Caco-2 (cell line): ENCODE measurements at regions not wholly inside any gene's neighbourhood (a gene's known extent, or its start where the extent isn't known, plus 50 kb on each side); places are given as distances from the start of the nearest gene placed in this dataset.

Experiments used
- BruUV-seq: library from RNA; stranded (reverse); fragments of 400-500 nt; replicated peaks from 2 replicates; lab custom pipeline; 2021; lab: Mats Ljungman, UMichigan
- CTCF ChIA-PET: fragments of 300-600 bp; sonication (Branson Sonifier 250); formaldehyde crosslinking; loops from one replicate; lab custom pipeline; 2022; ENCODE audit warnings: antibody characterized with exemption; lab: Charles Lee
- POLR2A ChIA-PET: fragments of 300-600 bp; sonication (Branson Sonifier 250); formaldehyde crosslinking; loops from one replicate; lab custom pipeline; 2022; ENCODE audit warnings: antibody characterized with exemption; lab: Charles Lee
- DNase-seq, 2 experiments: peaks; one replicate each; pipeline versions ENCODE4 v3.0.0 to v3.0.0-alpha.2; 2020 to 2022
- H3K27me3 ChIP-seq: replicated peaks from 2 replicates; pipeline ENCODE4 v1.6.0; 2011; ENCODE audit warnings: low read length; ENCODE audit not compliant: control insufficient read depth, insufficient read depth
- H3K36me3 ChIP-seq: 2 replicates; pipeline ENCODE4 v1.5.1; 2011; ENCODE audit warnings: low read length; ENCODE audit not compliant: control insufficient read depth, insufficient read depth
- H3K4me1 ChIP-seq: fragments of 250-450 bp; sonication (Bioruptor Pico); 2 replicates; pipeline ENCODE4 v1.5.1; 2020; ENCODE audit warnings: mild to moderate bottlenecking
- H3K4me3 ChIP-seq: 2 replicates; pipeline ENCODE4 v1.5.1; 2011; ENCODE audit warnings: low read depth, mild to moderate bottlenecking, control low read depth, low read length
- H3K9me3 ChIP-seq: fragments of 250-450 bp; sonication (Bioruptor Pico); 2 replicates; pipeline ENCODE4 v1.5.1; 2020; ENCODE audit warnings: mild to moderate bottlenecking, moderate library complexity
- H3K27ac Mint-ChIP-seq: one replicate; pipeline ENCODE4 v1.8.0; 2022; ENCODE audit warnings: mixed read lengths; ENCODE audit not compliant: unreplicated experiment
- H3K27me3 Mint-ChIP-seq: one replicate; pipeline ENCODE4 v1.8.0; 2022; ENCODE audit warnings: mixed read lengths; ENCODE audit not compliant: insufficient read depth, unreplicated experiment
- H3K36me3 Mint-ChIP-seq: one replicate; pipeline ENCODE4 v1.8.0; 2022; ENCODE audit warnings: mild to moderate bottlenecking, mixed read lengths; ENCODE audit not compliant: insufficient read depth, unreplicated experiment
- H3K4me1 Mint-ChIP-seq: one replicate; pipeline ENCODE4 v1.8.0; 2022; ENCODE audit warnings: low read depth, mixed read lengths; ENCODE audit not compliant: unreplicated experiment
- H3K4me3 Mint-ChIP-seq: one replicate; pipeline ENCODE4 v1.8.0; 2022; ENCODE audit warnings: mild to moderate bottlenecking, moderate library complexity, mixed read lengths; ENCODE audit not compliant: unreplicated experiment
- H3K9me3 Mint-ChIP-seq: one replicate; pipeline ENCODE4 v1.8.0; 2022; ENCODE audit warnings: mixed read lengths; ENCODE audit not compliant: unreplicated experiment
- CTCF ChIP-seq, 2 experiments: fragments of 200-600 bp in 1 of 2; IDR thresholded peaks; 1 replicate in 1 of 2; 2 replicates in 1 of 2; pipeline versions ENCODE4 v1.5.1 to v1.8.0; 2011 to 2022; ENCODE audit warnings: antibody characterized with exemption in 1 of 2, control low read depth in 1 of 2, inconsistent platforms in 1 of 2, low read depth in 1 of 2, low read length in 1 of 2, mild to moderate bottlenecking in 1 of 2, moderate library complexity in 1 of 2; ENCODE audit not compliant: insufficient read depth in 1 of 2, severe bottlenecking in 1 of 2, unreplicated experiment in 1 of 2
- intact Hi-C: fragments of 100-400 bp; cut with micrococcal nuclease; formaldehyde crosslinking; loops from one replicate; pipeline ENCODE4 v1.10.0; 2022; ENCODE audit not compliant: unreplicated experiment

GRCh38 chr20:12156252-12156651, 238.6 kb downstream of the BTBD3 start:
- DNase-seq: no peak
- H3K4me1 ChIP-seq: no peaks in the 10 kb centered on the region
- Mint-ChIP-seq H3K4me3 (no peak overlapping the region), H3K27ac (no peak overlapping the region), H3K27me3 (no peaks in the 10 kb centered on the region), H3K4me1 (no peaks in the 10 kb centered on the region), H3K36me3 (no peaks in the 10 kb centered on the region), H3K9me3 (no peaks in the 10 kb centered on the region)
- BruUV-seq: no TSS peak
- POLR2A ChIA-PET: no interaction called here
- H3K9me3 ChIP-seq: no peaks in the 10 kb centered on the region
- no peaks in the 10 kb centered on the region for H3K36me3 ChIP-seq
- no peak overlapping the region for H3K4me3 ChIP-seq
- no peak for TF ChIP-seq CTCF (IDR thresholded peaks at IDR 0.05; ENCODE audit: insufficient read depth in 1 of 2, low read depth in 1 of 2, low read length in 1 of 2, severe bottlenecking in 1 of 2, unreplicated experiment in 1 of 2)
- CTCF ChIA-PET: no interaction called here
- intact Hi-C loops: no loop called here
- H3K27me3 ChIP-seq: no peaks in the 10 kb centered on the region

GRCh38 chr20:12159261-12159660, 241.6 kb downstream of the BTBD3 start:
- Mint-ChIP-seq H3K36me3 (no peaks in the 10 kb centered on the region), H3K27me3 (no peaks in the 10 kb centered on the region), H3K27ac (no peak overlapping the region), H3K4me3 (no peak overlapping the region), H3K4me1 (no peaks in the 10 kb centered on the region), H3K9me3 (no peaks in the 10 kb centered on the region)
- H3K36me3 ChIP-seq: no peaks in the 10 kb centered on the region
- no peaks in the 10 kb centered on the region for H3K9me3 ChIP-seq
- CTCF ChIA-PET: no interaction called here
- no TSS peak for BruUV-seq
- H3K4me1 ChIP-seq: no peaks in the 10 kb centered on the region
- intact Hi-C loops: no loop called here
- DNase-seq: no peak
- H3K4me3 ChIP-seq: no peak overlapping the region
- no peaks in the 10 kb centered on the region for H3K27me3 ChIP-seq
- POLR2A ChIA-PET: no interaction called here
- no peak for TF ChIP-seq CTCF (IDR thresholded peaks at IDR 0.05; ENCODE audit: insufficient read depth in 1 of 2, low read depth in 1 of 2, low read length in 1 of 2, severe bottlenecking in 1 of 2, unreplicated experiment in 1 of 2)

GRCh38 chr20:12161734-12162133, 244.0 kb downstream of the BTBD3 start:
- intact Hi-C loops: no loop called here

More at GRCh38 chr20:12161734-12162133, 244.0 kb downstream of the BTBD3 start:
- Mint-ChIP-seq H3K27ac (no peak overlapping the region), H3K4me3 (no peak overlapping the region), H3K9me3 (no peaks in the 10 kb centered on the region), H3K36me3 (no peaks in the 10 kb centered on the region), H3K27me3 (no peaks in the 10 kb centered on the region), H3K4me1 (no peaks in the 10 kb centered on the region)
- TF ChIP-seq CTCF (IDR thresholded peaks at IDR 0.05; ENCODE audit: insufficient read depth in 1 of 2, low read depth in 1 of 2, low read length in 1 of 2, severe bottlenecking in 1 of 2, unreplicated experiment in 1 of 2): no peak
- ChIA-PET CTCF (no interaction called here), POLR2A (no interaction called here)
- Histone ChIP-seq H3K4me3 (no peak overlapping the region), H3K9me3 (no peaks in the 10 kb centered on the region), H3K36me3 (no peaks in the 10 kb centered on the region), H3K4me1 (no peaks in the 10 kb centered on the region), H3K27me3 (no peaks in the 10 kb centered on the region)
- DNase-seq: no peak
- BruUV-seq: no TSS peak
